Fibroblast of peridontal ligament (primary cell): ENCODE measurements at regions not wholly inside any gene's neighbourhood (a gene's known extent, or its start where the extent isn't known, plus 50 kb on each side); places are given as distances from the start of the nearest gene placed in this dataset.
"Not testable (repeated sequence)": the region's sequence is repeated elsewhere in the genome, so short reads cannot be mapped to it uniquely, and the experiment has no call there.

Source experiments
- DNase-seq: peaks from one replicate; pipeline ENCODE4 v3.0.0-alpha.2; 2010; ENCODE audit errors: extremely low read depth

- DNase-seq: no peak
Observed at GRCh38 chr6:134675110-134676054, 274.5 kb downstream of the ALDH8A1 start.

- no peak for DNase-seq
Observed at GRCh38 chr6:134674562-134674961, 275.3 kb downstream of the ALDH8A1 start.

- no peak for DNase-seq
Observed at GRCh38 chr6:134669485-134669884, 280.4 kb downstream of the ALDH8A1 start.

- DNase-seq: no peak
Observed at GRCh38 chr6:134667111-134667510, 282.8 kb downstream of the ALDH8A1 start.

- no peak for DNase-seq
Observed at GRCh38 chr6:134666125-134666524, 283.8 kb downstream of the ALDH8A1 start.

- no peak for DNase-seq
Observed at GRCh38 chr6:134665029-134665723, 284.7 kb downstream of the ALDH8A1 start.

- DNase-seq: peak; percentile 41
Observed at GRCh38 chr6:134663800-134664535, 285.9 kb downstream of the ALDH8A1 start.

- DNase-seq: no peak
Observed at GRCh38 chr6:134663356-134663755, 286.5 kb downstream of the ALDH8A1 start.

GRCh38 chr6:134662077-134662700 is 287.7 kb downstream of the ALDH8A1 start:
- DNase-seq: no peak

- not testable (repeated sequence) for DNase-seq
Observed at GRCh38 chr6:134659885-134660284, 290.0 kb downstream of the ALDH8A1 start.

- no peak for DNase-seq
Observed at GRCh38 chr6:134658596-134658995, 291.3 kb downstream of the ALDH8A1 start.

GRCh38 chr6:134657751-134658527 is 292.0 kb downstream of the ALDH8A1 start:
- DNase-seq: no peak

GRCh38 chr6:134657343-134657742 is 292.6 kb downstream of the ALDH8A1 start:
- DNase-seq: no peak

- no peak for DNase-seq
Observed at GRCh38 chr6:134654751-134655150, 295.1 kb downstream of the ALDH8A1 start.

- DNase-seq: no peak
Observed at GRCh38 chr6:134651519-134651918, 298.4 kb downstream of the ALDH8A1 start.

- peak; percentile 51 for DNase-seq
Observed at GRCh38 chr6:134647861-134648260, 302.0 kb downstream of the ALDH8A1 start.

GRCh38 chr6:134642819-134643218 is 307.1 kb downstream of the ALDH8A1 start:
- DNase-seq: no peak

GRCh38 chr6:134642279-134642678 is 307.6 kb downstream of the ALDH8A1 start:
- DNase-seq: peak; percentile 78

- peak; percentile 98 for DNase-seq
Observed at GRCh38 chr6:134640975-134641429, 308.9 kb downstream of the ALDH8A1 start.

GRCh38 chr6:134640229-134640628 is 309.7 kb downstream of the ALDH8A1 start:
- DNase-seq: no peak
